GM12878 (cell line): ENCODE measurements at regions not wholly inside any gene's neighbourhood (a gene's known extent, or its start where the extent isn't known, plus 50 kb on each side); places are given as distances from the start of the nearest gene placed in this dataset.

Experiments
- ATF2 ChIP-seq: IDR thresholded peaks from 2 replicates; pipeline ENCODE4 v1.6.1; 2012; ENCODE audit warnings: low read length, inconsistent platforms
- ATF7 ChIP-seq: fragments of 450-650 bp; IDR thresholded peaks from 2 replicates; pipeline ENCODE4 v1.6.1; 2016; ENCODE audit warnings: low read depth, mild to moderate bottlenecking
- BCL11A ChIP-seq: IDR thresholded peaks from 2 replicates; pipeline ENCODE4 v1.6.1; 2011; ENCODE audit warnings: low read depth, low read length
- BCL3 ChIP-seq: IDR thresholded peaks from 2 replicates; pipeline ENCODE4 v1.6.1; 2011; ENCODE audit warnings: borderline replicate concordance, low read depth, mild to moderate bottlenecking, moderate library complexity, low read length; ENCODE audit not compliant: insufficient read depth, poor library complexity, severe bottlenecking
- CTCF ChIP-seq, 3 experiments: IDR thresholded peaks in 2 of 3; conservative IDR thresholded peaks in 1 of 3; 2 replicates each; pipeline ENCODE4 v1.5.1; 2011; ENCODE audit warnings: low read depth in 3 of 3, low read length in 3 of 3, mild to moderate bottlenecking in 3 of 3, control low read depth in 2 of 3, moderate library complexity in 2 of 3, inconsistent platforms in 1 of 3, mixed read lengths in 1 of 3; ENCODE audit not compliant: control insufficient read depth in 2 of 3, insufficient read depth in 1 of 3; ENCODE audit errors: extremely low read depth in 1 of 3
- FOXM1 ChIP-seq: IDR thresholded peaks from 2 replicates; pipeline ENCODE4 v1.6.1; 2012; ENCODE audit warnings: low read depth, mild to moderate bottlenecking, inconsistent platforms, low read length, moderate library complexity
- IRF4 ChIP-seq: IDR thresholded peaks from 2 replicates; pipeline ENCODE4 v1.6.1; 2011; ENCODE audit warnings: low read depth, low read length
- JUNB ChIP-seq: IDR thresholded peaks from 2 replicates; pipeline ENCODE4 v1.6.1; 2016; ENCODE audit warnings: antibody characterized with exemption, mild to moderate bottlenecking
- KAT2A ChIP-seq: conservative IDR thresholded peaks from 2 replicates; pipeline ENCODE4 v1.6.1; 2011; ENCODE audit warnings: low read depth, low read length; ENCODE audit not compliant: control insufficient read depth
- MLLT1 ChIP-seq: fragments of 450-650 bp; IDR thresholded peaks from 2 replicates; pipeline ENCODE4 v1.6.1; 2016; ENCODE audit warnings: mild to moderate bottlenecking
- MXI1 ChIP-seq: fragments of 150-350 bp; IDR thresholded peaks from 2 replicates; pipeline ENCODE4 v1.6.1; 2011; ENCODE audit warnings: low read depth, mild to moderate bottlenecking, inconsistent platforms, low read length, improper control_type of control experiment
- NFIC ChIP-seq: IDR thresholded peaks from 2 replicates; pipeline ENCODE4 v1.6.1; 2012; ENCODE audit warnings: low read depth, mild to moderate bottlenecking, inconsistent platforms, low read length, moderate library complexity
- NR2F1 ChIP-seq: fragments of 450-650 bp; conservative IDR thresholded peaks from 2 replicates; pipeline ENCODE4 v1.6.1; 2017; ENCODE audit warnings: mild to moderate bottlenecking
- PAX5 ChIP-seq: IDR thresholded peaks from 2 replicates; pipeline ENCODE4 v1.6.1; 2011; ENCODE audit warnings: low read depth, low read length, borderline replicate concordance
- RAD51 ChIP-seq: fragments of 450-650 bp; IDR thresholded peaks from 2 replicates; pipeline ENCODE4 v1.6.1; 2016; ENCODE audit warnings: moderate library complexity, mild to moderate bottlenecking, inconsistent platforms
- RCOR1 ChIP-seq: conservative IDR thresholded peaks from 2 replicates; pipeline ENCODE4 v1.6.1; 2012; ENCODE audit warnings: low read depth, low read length, improper control_type of control experiment
- RFX5 ChIP-seq: IDR thresholded peaks from 2 replicates; pipeline ENCODE4 v1.6.1; 2011; ENCODE audit warnings: low read depth, low read length, improper control_type of control experiment
- SREBF1 ChIP-seq: IDR thresholded peaks from 2 replicates; pipeline ENCODE4 v1.6.1; 2012; ENCODE audit warnings: mild to moderate bottlenecking, low read length
- TCF7 ChIP-seq: IDR thresholded peaks from 2 replicates; pipeline ENCODE4 v1.6.1; 2014; ENCODE audit warnings: antibody characterized with exemption, borderline replicate concordance
- YBX1 ChIP-seq: fragments of 450-650 bp; IDR thresholded peaks from 2 replicates; pipeline ENCODE4 v1.6.1; 2016; ENCODE audit warnings: antibody characterized with exemption
- YY1 ChIP-seq: IDR thresholded peaks from 2 replicates; pipeline ENCODE4 v1.6.1; 2011; ENCODE audit warnings: low read depth, mild to moderate bottlenecking, low read length
- ZBED1 ChIP-seq: IDR thresholded peaks from 2 replicates; pipeline ENCODE4 v1.6.1; 2016; ENCODE audit warnings: borderline replicate concordance
- TF ChIP-seq, protein P1 (sequence below): fragments of 150-350 bp; IDR thresholded peaks from 2 replicates; pipeline ENCODE4 v1.6.1; 2016; ENCODE audit warnings: low read depth, low read length

DNA sequence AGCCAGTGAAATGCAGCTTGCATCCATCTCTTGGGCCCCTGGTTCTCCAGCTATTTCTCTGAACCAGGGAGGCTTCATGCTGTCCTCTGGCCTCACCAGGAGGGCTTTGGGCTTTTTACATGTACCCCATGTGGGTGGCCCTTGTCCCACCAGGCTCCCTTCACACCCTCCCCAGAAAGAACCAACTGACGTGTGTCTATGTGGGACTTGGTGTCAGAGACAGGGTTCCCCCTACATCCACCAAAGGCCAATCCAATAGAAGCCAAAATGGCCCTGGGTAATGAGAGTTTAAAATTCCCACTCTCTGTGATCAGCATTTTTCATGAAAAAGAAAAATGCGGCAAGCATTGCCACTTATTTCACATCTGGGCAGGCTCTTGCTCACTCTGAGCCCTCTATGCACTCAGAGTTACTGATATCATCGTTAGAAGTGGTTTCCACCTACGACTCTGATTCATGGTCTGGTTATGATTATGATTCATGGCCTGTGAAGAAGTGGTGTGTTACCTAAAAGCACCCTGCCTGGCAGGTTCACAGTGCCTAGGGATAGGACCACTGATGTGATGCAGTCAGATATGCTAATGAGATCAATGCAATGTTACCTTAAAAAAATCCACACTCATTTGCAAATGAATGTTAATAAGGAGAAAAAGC, 133.5 kb downstream of the BUB3 start (continued):
- TF ChIP-seq, protein P1, sequence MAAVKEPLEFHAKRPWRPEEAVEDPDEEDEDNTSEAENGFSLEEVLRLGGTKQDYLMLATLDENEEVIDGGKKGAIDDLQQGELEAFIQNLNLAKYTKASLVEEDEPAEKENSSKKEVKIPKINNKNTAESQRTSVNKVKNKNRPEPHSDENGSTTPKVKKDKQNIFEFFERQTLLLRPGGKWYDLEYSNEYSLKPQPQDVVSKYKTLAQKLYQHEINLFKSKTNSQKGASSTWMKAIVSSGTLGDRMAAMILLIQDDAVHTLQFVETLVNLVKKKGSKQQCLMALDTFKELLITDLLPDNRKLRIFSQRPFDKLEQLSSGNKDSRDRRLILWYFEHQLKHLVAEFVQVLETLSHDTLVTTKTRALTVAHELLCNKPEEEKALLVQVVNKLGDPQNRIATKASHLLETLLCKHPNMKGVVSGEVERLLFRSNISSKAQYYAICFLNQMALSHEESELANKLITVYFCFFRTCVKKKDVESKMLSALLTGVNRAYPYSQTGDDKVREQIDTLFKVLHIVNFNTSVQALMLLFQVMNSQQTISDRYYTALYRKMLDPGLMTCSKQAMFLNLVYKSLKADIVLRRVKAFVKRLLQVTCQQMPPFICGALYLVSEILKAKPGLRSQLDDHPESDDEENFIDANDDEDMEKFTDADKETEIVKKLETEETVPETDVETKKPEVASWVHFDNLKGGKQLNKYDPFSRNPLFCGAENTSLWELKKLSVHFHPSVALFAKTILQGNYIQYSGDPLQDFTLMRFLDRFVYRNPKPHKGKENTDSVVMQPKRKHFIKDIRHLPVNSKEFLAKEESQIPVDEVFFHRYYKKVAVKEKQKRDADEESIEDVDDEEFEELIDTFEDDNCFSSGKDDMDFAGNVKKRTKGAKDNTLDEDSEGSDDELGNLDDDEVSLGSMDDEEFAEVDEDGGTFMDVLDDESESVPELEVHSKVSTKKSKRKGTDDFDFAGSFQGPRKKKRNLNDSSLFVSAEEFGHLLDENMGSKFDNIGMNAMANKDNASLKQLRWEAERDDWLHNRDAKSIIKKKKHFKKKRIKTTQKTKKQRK = no peak
- TF ChIP-seq ZBED1 (no peak), YY1 (no peak), MXI1 (no peak), RCOR1 (no peak), RFX5 (no peak), CTCF (IDR thresholded peaks at IDR 0.05 in 2 of 3, conservative IDR thresholded peaks at IDR 0.05 in 1 of 3; ENCODE audit: control insufficient read depth in 2 of 3, extremely low read depth in 1 of 3, insufficient read depth in 1 of 3, low read depth in 3 of 3, low read length in 3 of 3) (no peak), MLLT1 (no peak), SREBF1 (no peak), NR2F1 (no peak), PAX5 (0 out of 2 replicates have a peak, but pooled peaks have one; percentile 16), KAT2A (no peak), BCL11A (peak; percentile 66; the same call in 1 of the 2 replicates), TCF7 (peak; percentile 96), IRF4 (peak; percentile 72; the same call in 1 of the 2 replicates), BCL3 (peak; percentile 81), JUNB (peak; percentile 89), ATF2 (peak; percentile 56; the same call in 1 of the 2 replicates), NFIC (peak; percentile 76; the same call in 1 of the 2 replicates), FOXM1 (peak; percentile 61; the same call in 1 of the 2 replicates), ATF7 (no peak), RAD51 (no peak), YBX1 (no peak)
